ENCODE measurements at regions not wholly inside any gene's neighbourhood (a gene's known extent, or its start where the extent isn't known, plus 50 kb on each side); places are given as distances from the start of the nearest gene placed in this dataset.
A peak's percentile ranks its signal among the peaks of the same experiment; 100 is the strongest.

- no peak for TF ChIP-seq EP300 (IDR thresholded peaks at IDR 0.05; ENCODE audit: borderline replicate concordance in 1 of 2, low read depth in 1 of 2, low read length in 1 of 2)
- no peak for TF ChIP-seq MEF2A (IDR thresholded peaks at IDR 0.05; ENCODE audit: borderline replicate concordance, low read depth)
- TF ChIP-seq RCOR1 (IDR thresholded peaks at IDR 0.05; ENCODE audit: low read length): no peak
- TF ChIP-seq TAF1 (IDR thresholded peaks at IDR 0.05; ENCODE audit: borderline replicate concordance, low read depth, low read length): no peak
- no peak for TF ChIP-seq GABPA (IDR thresholded peaks at IDR 0.05; ENCODE audit: low read depth)
- TF ChIP-seq SIN3A (IDR thresholded peaks at IDR 0.05; ENCODE audit: borderline replicate concordance, low read depth, low read length): no peak
- no peak for TF ChIP-seq NFIC (IDR thresholded peaks at IDR 0.05; ENCODE audit: borderline replicate concordance)
- no peak for TF ChIP-seq CHD2 (IDR thresholded peaks at IDR 0.05; ENCODE audit: low read length, partially characterized antibody)
- no peak for TF ChIP-seq RFX5 (IDR thresholded peaks at IDR 0.05; ENCODE audit: low read length)
These were observed 106.4 kb downstream of the SIK1 start (continued) for GRCh38 chr21:43320526-43320925.

GRCh38 chr21:43318841-43319781, 107.8 kb downstream of the SIK1 start:
- no peaks in the 10 kb centered on the region for H4K20me1 ChIP-seq (ENCODE audit: insufficient read depth)
- no peaks in the 10 kb centered on the region for H3K9me2 ChIP-seq
- no peaks in the 10 kb centered on the region for H3K36me3 ChIP-seq (replicated peaks in 1 of 2; ENCODE audit: control insufficient read depth in 1 of 2, insufficient read depth in 2 of 2, low read length in 1 of 2)
- H2AFZ ChIP-seq (ENCODE audit: low read depth): no peak overlapping the region
- ChIA-PET POLR2A (interaction anchor here (0.9 kb wide), 1 partner anchor 11 kb away, joined by 3 read pairs; no protein-coding TSS in a partner anchor), CTCF (interaction anchor here (0.9 to 1.9 kb wide), 2 partner anchors 14 to 327 kb away, joined by 4 to 7 read pairs; no protein-coding TSS in a partner anchor)
- H3K4me2 ChIP-seq: no peak overlapping the region
- H3K9ac ChIP-seq: no peak overlapping the region
- WGBS (ENCODE audit: low lambda C conversion rate): 60% methylated on average over 27 of the region's 32 CpGs
- H3K4me3 ChIP-seq (ENCODE audit: low read depth in 2 of 2, low read length in 1 of 2): no peak overlapping the region
- H3K9me3 ChIP-seq: no peaks in the 10 kb centered on the region
- no peak overlapping the region for H3K27ac ChIP-seq (ENCODE audit: low read depth in 2 of 2, low read length in 1 of 2)
- H3K79me2 ChIP-seq (ENCODE audit: insufficient read depth): no peaks in the 10 kb centered on the region
- H3K4me1 ChIP-seq (ENCODE audit: control insufficient read depth in 1 of 2, insufficient read depth in 2 of 2, low read depth in 1 of 2, low read length in 1 of 2): peaks cover 0 to 9% of the 10 kb centered on the region in 2 experiments; a peak in 1 of 4 replicates
- H3K27me3 ChIP-seq (ENCODE audit: insufficient read depth): no peaks in the 10 kb centered on the region
- DNase-seq: peak; percentile 77
- no peaks in the 10 kb centered on the region for H3F3A ChIP-seq (replicated peaks; ENCODE audit: insufficient read depth)
- TF ChIP-seq, protein P1, sequence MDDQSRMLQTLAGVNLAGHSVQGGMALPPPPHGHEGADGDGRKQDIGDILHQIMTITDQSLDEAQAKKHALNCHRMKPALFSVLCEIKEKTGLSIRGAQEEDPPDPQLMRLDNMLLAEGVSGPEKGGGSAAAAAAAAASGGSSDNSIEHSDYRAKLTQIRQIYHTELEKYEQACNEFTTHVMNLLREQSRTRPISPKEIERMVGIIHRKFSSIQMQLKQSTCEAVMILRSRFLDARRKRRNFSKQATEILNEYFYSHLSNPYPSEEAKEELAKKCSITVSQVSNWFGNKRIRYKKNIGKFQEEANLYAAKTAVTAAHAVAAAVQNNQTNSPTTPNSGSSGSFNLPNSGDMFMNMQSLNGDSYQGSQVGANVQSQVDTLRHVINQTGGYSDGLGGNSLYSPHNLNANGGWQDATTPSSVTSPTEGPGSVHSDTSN (IDR thresholded peaks at IDR 0.05): no peak
- TF ChIP-seq MXI1 (IDR thresholded peaks at IDR 0.05; ENCODE audit: low read depth, low read length) (no peak), RXRA (IDR thresholded peaks at IDR 0.05; ENCODE audit: borderline replicate concordance, low read depth) (no peak), SMC3 (IDR thresholded peaks at IDR 0.05; ENCODE audit: low read depth, low read length) (no peak), FOSL2 (IDR thresholded peaks at IDR 0.05; ENCODE audit: borderline replicate concordance, low read depth) (no peak), TCF12 (IDR thresholded peaks at IDR 0.05) (no peak), CTCF (IDR thresholded peaks at IDR 0.05) (no peak), CHD2 (IDR thresholded peaks at IDR 0.05; ENCODE audit: low read length, partially characterized antibody) (no peak), MEF2A (IDR thresholded peaks at IDR 0.05; ENCODE audit: borderline replicate concordance, low read depth) (no peak), YY1 (IDR thresholded peaks at IDR 0.05; ENCODE audit: low read depth) (no peak), ELF1 (IDR thresholded peaks at IDR 0.05) (no peak), MAX (IDR thresholded peaks at IDR 0.05; ENCODE audit: low read depth) (no peak), ZBTB33 (IDR thresholded peaks at IDR 0.05; ENCODE audit: borderline replicate concordance, low read depth) (no peak), NFIC (IDR thresholded peaks at IDR 0.05; ENCODE audit: borderline replicate concordance) (no peak), RCOR1 (IDR thresholded peaks at IDR 0.05; ENCODE audit: low read length) (no peak), SIN3A (IDR thresholded peaks at IDR 0.05; ENCODE audit: borderline replicate concordance, low read depth, low read length) (no peak), EZH2phosphoT487 (IDR thresholded peaks at IDR 0.05; ENCODE audit: borderline replicate concordance, low read depth) (no peak)

Measured in SK-N-SH (cell line).